ENCODE measurements at regions not wholly inside any gene's neighbourhood (a gene's known extent, or its start where the extent isn't known, plus 50 kb on each side); places are given as distances from the start of the nearest gene placed in this dataset.
"Not testable (repeated sequence)": the region's sequence is repeated elsewhere in the genome, so short reads cannot be mapped to it uniquely, and the experiment has no call there.

DNA sequence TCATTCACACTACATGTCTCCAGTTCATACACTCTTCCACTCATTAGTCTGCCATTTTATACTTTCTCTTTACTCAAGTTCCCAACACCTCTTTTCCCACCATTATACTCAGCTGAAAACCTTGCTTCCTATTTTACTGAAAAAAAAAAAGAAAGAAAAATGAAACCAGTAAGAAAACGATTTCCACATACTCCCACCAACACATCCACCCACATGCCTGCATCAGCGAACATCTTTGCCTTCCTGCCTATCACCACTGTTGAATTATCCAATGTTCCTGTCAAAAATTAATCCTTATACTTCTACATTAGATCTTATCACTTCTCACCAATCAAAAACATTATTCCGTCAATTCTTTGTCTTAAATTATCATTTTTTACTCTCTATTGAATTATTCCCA lies 188.1 kb upstream of the FAM241A start:
- no peak for DNase-seq (ENCODE audit: low read depth in 3 of 3)

DNA sequence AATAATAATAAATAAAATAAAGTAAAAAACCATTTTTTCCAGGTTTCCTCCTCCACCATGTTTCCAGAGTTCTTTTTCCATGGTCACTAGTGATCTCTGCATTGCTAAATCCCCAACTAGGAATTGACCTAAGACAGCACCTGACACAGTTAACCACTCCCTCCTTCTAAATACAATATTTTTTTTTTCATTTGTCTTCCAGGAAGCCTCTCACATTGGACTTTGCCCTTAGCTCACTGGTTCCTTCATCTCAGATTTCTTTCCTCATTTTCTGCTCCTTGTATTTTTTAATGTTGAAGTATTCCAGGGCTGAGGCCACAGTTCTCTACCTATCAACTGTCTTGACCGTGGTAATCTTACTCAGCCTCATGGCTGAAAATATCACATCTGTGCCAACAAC lies 187.3 kb upstream of the FAM241A start:
- no peak for DNase-seq (ENCODE audit: low read depth in 3 of 3)

DNA sequence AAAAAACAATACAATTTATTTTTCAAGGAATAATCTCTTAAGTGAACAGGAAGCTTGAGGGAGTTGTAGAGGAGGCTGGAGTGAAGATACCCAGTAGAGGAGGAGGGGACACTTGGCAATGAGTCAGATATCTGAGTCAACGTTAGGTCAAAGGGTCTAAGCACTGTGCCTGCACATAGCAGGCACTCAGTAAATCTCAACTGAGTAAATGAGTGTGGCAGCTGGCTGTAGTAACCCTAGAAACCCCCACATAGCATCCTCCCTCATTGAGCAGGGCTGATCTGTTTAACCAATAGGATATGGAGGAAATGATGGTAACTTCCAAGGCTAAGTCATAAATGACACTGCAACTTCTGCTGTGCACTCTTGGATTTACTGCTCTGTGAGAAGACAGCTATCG lies 186.0 kb upstream of the FAM241A start:
- no peak for DNase-seq (ENCODE audit: low read depth in 3 of 3)

GRCh38 chr4:111960241-111960667 lies 185.0 kb upstream of the FAM241A start:
- DNase-seq (ENCODE audit: low read depth in 3 of 3), result no peak

DNA sequence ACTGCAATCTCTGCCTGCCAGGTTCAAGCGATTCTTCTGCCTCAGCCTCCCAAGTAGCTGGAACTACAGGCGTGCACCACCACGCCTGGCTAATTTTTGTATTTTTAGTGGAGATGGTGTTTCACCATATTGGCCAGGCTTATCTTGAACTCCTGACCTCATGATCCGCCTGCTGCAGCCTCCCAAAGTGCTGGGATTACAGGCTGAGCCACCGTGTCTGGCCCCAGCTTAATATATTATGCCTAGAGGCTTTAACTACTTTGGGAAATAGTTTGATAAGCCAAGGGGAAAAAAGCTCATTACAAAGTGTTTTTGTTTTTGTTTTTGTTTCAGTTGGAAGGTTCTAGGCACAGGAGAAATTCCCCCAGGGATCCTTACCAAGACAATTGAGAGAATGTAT lies 184.2 kb upstream of the FAM241A start:
- DNase-seq (ENCODE audit: low read depth in 3 of 3), result not testable (repeated sequence)

DNA sequence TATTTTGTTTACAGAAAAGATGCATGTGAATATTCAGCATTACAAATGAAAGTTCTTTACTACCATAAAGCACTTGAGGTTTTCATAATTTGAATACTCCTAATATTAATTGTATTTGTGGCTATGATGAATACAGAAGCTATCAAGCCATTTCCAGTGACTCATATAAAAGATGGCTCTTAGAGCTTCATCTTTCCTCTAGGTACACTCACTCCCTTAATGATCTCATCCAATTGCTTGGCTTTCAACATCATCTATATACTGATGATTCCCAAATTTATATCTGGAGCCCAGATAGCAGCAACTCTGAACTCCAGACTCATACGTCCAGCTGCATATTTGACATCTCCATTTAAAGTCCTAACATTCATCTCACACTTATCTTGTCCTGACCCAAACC lies 183.4 kb upstream of the FAM241A start:
- DNase-seq (ENCODE audit: low read depth in 3 of 3), result no peak

- DNase-seq (ENCODE audit: low read depth in 3 of 3), result no peak
Measured at GRCh38 chr4:111963158-111963700, 182.0 kb upstream of the FAM241A start.

DNA sequence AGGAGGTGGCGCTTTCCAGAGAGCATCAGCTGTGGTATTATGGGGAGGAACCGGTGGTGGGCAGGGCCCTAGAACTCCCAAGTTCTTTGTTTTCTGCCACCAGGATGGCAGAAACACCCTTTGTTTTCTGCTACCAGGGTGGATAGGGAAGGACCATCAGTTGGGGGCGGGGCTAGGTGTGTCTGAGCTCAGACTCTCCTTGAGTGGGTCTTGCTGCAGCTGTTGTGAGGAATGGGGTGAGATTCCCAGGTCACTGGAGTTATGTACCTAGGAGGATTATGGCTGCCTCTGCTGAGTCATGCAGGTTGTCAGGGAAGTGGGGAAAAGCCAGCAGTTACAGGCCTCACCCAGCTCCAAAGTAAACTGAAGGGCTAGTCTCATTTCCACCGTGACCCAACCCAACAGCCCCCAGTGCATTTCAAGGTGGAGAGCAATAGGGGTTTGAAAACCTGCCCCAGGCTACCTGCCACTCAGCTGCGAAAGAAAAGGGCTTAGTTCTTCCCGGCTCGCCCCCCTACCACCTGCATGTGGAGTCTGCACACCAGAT lies 167.8 kb upstream of the FAM241A start:
- DNase-seq (ENCODE audit: low read depth in 3 of 3), result no peak

DNA sequence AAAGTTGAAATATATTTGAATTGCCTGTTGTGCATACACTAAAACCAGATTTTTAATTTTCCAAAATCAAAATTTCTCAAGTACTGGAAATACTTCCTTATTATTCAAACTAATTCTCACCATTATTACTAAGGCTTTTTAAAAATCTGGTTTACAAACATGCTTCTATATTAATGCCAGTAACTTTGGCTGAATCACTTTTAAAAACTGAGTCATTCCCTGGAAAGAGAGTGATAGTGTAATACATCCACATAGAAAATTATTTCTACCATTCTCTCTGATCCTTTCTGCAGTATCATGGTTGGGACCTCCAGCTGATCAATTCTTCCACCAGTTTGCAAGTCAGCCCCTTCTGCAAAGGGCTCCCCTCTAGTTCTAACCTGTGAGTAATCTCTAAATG lies 165.3 kb upstream of the FAM241A start:
- DNase-seq (ENCODE audit: low read depth in 3 of 3), result no peak

DNA sequence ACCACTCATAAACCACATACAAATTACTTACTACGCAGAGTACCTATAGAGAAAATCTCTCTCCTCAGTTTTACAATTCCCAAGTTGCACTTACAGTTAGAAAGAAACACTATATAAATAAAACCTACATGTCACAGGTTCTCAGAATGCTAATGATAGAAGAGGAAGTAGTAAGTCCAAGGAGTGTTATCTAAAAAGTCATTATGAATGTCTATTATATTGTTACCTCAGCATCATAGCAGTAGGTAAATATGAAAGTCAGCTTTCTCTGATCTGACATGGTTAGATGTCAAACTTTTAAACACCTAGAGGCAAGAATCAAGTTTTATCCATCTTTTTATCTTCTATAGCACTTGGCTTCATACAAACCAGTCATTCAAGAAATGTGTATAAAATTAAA lies 163.2 kb upstream of the FAM241A start:
- no peak for DNase-seq (ENCODE audit: low read depth in 3 of 3)

GRCh38 chr4:111984169-111984819 lies 161.0 kb upstream of the FAM241A start:
- DNase-seq (ENCODE audit: low read depth in 3 of 3), result no peak

- DNase-seq (ENCODE audit: low read depth in 3 of 3), result no peak
Measured at GRCh38 chr4:111985426-111985825, 159.8 kb upstream of the FAM241A start.

DNA sequence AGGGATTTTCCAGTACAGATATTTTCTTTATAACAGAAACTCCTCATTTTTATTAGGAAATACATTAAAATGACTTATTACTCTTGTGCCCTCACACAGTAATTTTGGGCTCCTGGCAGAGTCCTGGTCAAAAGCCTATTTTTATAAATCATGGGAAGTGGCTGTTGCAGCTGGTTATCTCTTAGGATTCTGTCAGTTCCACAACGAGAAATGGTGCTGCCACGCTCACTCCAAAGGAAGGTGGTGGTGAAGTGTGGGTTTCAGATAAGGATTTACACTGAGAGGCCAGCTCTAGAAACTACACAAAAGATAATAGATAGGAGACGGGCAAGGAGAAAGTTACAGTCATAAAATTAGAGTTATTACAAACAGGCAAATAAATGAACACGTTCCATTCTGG lies 159.2 kb upstream of the FAM241A start:
- DNase-seq (ENCODE audit: low read depth in 3 of 3), result no peak

- no peak for DNase-seq (ENCODE audit: low read depth in 3 of 3)
Measured at GRCh38 chr4:111988514-111988913, 156.7 kb upstream of the FAM241A start.

DNA sequence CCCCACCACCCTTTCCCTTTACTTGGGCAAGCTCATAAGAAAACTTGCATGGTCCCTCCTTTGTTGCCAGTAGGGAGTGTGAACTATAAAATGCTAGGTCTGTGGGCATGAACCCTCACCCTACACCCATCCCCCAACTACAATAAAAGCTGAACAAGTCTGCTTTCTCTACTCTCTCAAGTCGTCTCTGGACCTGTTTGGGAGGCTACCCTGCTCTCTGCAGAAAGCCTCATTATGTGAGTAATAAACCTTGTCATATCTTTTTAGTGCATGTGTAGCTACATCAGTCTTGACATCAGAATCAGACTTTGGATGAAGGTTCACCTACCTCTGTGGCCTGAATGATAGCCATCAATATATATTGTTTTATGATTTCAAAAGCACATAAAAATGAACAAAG lies 155.4 kb upstream of the FAM241A start:
- DNase-seq (ENCODE audit: low read depth in 3 of 3), result no peak

GRCh38 chr4:111991163-111991562 lies 154.1 kb upstream of the FAM241A start:
- no peak for DNase-seq (ENCODE audit: low read depth in 3 of 3)

- DNase-seq (ENCODE audit: low read depth in 3 of 3), result no peak
Measured at GRCh38 chr4:111991797-111992196, 153.5 kb upstream of the FAM241A start.

DNA sequence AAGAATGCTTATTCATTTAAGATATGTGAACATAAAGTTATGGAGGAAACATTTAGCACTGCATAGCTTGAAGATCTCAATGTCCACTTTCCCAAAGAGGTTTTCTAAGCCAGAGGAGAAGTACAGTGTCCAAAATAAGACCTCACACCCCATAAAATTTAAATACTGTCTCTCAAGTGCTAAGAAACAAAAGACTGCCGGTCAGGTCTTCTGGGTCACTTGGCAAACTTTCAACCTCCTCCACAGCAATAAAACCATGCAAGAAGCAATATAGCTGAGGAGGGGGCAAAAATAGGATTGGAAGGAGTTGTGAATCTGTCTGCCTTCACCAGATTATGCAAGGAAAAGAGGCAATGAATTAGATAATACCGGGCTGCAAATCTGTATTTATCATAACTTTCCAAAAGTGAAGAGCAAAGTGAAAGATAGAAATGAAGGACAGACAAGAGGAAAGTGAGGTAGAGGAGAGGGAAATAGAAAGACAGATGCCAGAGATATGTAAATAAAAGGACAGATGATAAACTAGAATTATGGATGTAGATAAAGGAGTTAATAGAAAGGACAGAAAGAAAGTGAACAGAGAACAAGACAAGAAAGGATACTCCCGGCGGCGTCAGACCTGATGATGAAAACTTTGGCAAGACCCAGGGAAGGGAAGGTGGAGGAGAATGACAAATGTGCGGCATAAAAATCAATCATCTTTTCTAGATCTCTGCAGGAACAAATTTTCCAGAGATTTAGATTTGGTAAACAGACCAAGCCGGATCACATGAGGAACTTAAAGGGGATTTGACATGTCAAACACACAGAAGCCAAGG lies 152.7 kb upstream of the FAM241A start:
- no peak for DNase-seq (ENCODE audit: low read depth in 3 of 3)

DNA sequence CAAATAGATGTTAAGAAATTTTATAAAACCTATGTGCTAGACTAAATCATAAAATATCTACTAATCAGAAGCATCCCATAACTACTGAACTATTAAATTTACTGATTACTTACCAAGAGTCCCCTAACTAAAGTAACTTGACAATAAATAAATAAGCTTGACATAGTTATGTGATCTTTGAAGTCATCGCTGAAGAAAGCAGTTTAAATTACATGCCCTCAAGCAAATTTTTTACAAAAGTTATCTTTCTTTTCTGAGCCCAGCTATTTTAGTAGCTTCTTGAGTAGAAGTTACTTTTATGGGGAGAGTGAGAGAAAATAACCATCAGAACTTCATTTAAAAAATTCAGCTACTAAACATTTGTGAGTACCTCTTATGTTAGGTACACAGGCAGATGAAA lies 150.9 kb upstream of the FAM241A start:
- DNase-seq (ENCODE audit: low read depth in 3 of 3), result no peak

DNA sequence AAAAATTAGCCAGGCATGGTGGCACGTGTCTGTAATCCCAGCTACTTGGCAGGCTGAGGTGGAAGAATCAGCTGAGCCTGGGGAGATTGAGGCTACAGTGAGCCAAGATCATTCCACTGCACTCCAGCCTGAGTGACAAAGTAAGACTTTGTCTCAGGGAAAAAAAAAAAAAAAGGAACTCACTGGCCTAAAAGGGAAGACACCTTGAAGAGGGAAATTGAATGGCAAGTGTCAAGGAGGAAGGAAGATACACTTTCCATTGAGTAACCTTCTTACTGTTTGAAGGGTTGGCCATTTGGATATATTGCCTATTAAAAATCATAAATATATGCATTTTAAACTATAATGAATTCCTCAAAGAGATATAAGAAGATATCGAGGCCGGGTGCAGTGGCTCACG lies 147.5 kb upstream of the FAM241A start:
- DNase-seq (ENCODE audit: low read depth in 3 of 3), result no peak

- DNase-seq (ENCODE audit: low read depth in 3 of 3), result no peak
Measured at GRCh38 chr4:111999801-112000200, 145.5 kb upstream of the FAM241A start.

DNA sequence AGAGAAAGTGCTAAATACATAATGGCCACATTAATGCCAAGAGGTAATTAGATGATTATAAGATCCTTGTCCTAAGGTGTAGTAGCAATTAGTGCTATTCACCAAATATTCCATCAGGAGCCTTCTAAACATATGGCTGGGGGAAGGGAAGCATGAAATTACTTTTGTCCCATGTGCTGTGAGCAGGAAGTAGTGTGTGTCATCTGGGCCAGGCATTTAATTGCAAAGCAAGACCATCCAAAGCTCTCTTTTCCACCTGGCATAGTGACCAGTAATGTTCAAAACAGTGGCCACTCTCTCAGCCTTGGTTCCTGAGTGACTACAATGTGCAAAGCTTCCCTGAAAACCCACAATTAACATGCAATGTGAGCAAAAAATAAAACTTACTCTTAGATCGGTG lies 144.2 kb upstream of the FAM241A start:
- DNase-seq (ENCODE audit: low read depth in 3 of 3), result no peak

- DNase-seq (ENCODE audit: low read depth in 3 of 3), result no peak
Measured at GRCh38 chr4:112002248-112002661, 143.0 kb upstream of the FAM241A start.

Measured in stimulated activated CD4-positive, alpha-beta T cell treated with anti-CD3 and anti-CD28 coated beads, TNF-alpha, amount 100 ng/mL, for 24 hours (primary cell).